GM12892 (cell line): ENCODE measurements at regions not wholly inside any gene's neighbourhood (a gene's known extent, or its start where the extent isn't known, plus 50 kb on each side); places are given as distances from the start of the nearest gene placed in this dataset.

Source experiments
- POLR2A ChIP-seq: IDR thresholded peaks from 2 replicates; pipeline ENCODE4 v1.6.1; 2011; ENCODE audit warnings: low read depth, low read length, control low read depth
- POLR2AphosphoS5 ChIP-seq: IDR thresholded peaks from 2 replicates; pipeline ENCODE4 v1.6.1; 2011; ENCODE audit warnings: low read depth, low read length, control low read depth
- TAF1 ChIP-seq: IDR thresholded peaks from 2 replicates; pipeline ENCODE4 v1.6.1; 2011; ENCODE audit warnings: low read depth, mild to moderate bottlenecking, control low read depth, low read length, borderline replicate concordance

DNA sequence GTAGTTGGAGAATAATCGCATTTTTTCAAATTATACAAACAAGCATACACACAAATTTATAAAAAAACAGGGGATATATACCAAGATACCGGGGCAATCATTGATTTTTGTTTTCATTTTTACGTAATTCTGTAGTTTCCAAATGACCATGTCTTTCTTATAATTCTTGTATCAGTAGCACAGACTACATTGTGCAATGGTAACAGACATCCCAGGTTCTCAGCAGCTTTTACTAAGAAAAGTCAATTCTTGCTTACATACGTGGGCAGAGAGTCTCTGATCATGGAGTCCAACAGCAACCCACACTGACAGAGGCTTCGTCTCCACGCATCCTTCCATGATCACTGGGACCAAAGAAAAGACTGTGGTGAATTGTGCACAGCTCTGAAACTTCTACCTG lies 441.3 kb downstream of the TBL1XR1 start:
- TF ChIP-seq POLR2AphosphoS5 = no peak
- TF ChIP-seq POLR2A = no peak
- TF ChIP-seq TAF1 = no peak
